HG02759 (cell line): ENCODE measurements at regions not wholly inside any gene's neighbourhood (a gene's known extent, or its start where the extent isn't known, plus 50 kb on each side); places are given as distances from the start of the nearest gene placed in this dataset.

Experiments
- ATAC-seq: cut with Tn5 transposase; IDR thresholded peaks from one replicate; pipeline ENCODE4 v1.9.1; 2021; ENCODE audit warnings: mild to moderate bottlenecking, moderate library complexity; ENCODE audit not compliant: unreplicated experiment

GRCh38 chr12:87119713-87120112 lies 863.5 kb upstream of the MGAT4C start:
- no peak for ATAC-seq

DNA sequence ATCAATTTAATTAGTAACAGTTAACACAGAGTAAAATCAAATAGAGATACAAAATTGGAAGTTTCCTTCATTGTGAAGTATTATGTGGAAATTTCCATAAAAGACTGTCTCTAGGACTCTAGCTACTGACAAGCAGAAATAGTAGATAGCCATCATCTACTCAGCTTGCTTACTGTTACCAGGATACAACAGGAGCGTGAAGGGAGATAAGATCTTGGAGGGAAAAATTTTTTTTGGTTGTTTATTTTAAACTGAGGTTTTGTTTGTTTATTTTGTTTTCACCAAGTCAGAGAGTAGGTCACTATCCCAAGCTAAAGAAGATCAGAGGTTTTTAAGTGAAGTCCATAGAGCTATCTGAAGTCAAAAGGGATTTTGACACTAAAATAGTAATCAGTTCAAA lies 861.3 kb upstream of the MGAT4C start:
- no peak for ATAC-seq

DNA sequence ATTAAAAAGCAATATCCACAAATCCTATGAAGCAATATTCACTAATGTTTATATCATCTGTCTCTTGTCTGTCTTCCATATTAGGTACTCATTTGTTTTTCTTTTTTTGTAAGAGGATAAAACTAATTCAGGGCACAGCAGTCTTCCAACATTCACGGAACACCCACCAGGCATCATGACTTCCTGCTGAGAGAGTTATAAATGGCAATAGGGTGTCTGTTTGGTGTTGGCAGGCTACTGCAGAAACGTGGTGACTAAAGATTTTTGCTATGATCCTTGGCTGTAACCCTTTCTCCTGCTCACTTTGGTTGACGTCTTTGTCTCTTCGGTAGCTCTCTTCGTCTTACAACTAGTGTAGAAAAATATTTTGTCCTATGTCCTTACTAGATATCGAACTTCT lies 860.6 kb upstream of the MGAT4C start:
- no peak for ATAC-seq

GRCh38 chr12:87112571-87113345 lies 856.6 kb upstream of the MGAT4C start:
- ATAC-seq = no peak

- no peak for ATAC-seq
Measured at GRCh38 chr12:87107766-87108165, 851.6 kb upstream of the MGAT4C start.

DNA sequence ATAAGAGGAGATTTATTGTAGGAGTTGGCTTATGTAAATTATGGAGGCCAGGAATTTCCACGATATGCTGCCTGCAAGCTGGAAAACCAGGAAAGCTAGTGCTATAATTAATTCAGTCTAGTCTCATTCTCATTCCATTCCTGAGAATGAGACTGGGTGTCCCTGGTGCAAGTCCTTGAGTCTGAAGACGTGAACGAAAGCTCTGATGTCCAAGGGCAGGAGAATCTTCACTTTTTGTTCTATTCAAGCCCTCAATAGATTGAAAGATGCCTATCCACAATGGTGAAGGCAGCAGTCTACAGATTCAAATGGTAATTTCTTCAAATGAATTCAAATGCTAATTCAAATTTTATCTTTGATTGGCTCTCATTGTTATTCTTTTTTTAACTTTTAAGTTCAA lies 851.1 kb upstream of the MGAT4C start:
- ATAC-seq = no peak

DNA sequence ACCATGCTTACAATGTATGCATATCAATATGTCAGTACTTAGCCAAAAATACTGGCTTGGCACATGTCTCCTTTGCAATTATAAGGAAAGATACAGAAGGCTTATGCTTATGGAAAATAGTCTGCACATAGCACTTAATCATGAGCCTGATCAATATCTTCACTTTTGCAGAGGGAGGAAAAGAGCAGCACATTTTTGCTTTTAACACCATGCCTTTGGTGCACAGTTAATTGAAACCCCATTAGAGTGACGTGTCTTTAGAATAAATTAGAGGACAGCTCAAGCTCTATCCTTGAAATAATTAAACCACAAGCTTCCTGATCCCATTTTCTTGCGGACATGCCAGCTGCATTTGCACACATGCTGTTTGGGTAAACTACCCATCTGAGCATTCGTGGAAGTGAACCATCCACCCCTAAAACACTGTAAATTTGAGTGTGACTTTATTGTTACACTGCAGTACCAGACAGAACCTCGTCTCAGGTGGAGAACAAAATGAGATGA lies 839.9 kb upstream of the MGAT4C start:
- no peak for ATAC-seq

GRCh38 chr12:87094356-87094755 lies 838.2 kb upstream of the MGAT4C start:
- no peak for ATAC-seq

DNA sequence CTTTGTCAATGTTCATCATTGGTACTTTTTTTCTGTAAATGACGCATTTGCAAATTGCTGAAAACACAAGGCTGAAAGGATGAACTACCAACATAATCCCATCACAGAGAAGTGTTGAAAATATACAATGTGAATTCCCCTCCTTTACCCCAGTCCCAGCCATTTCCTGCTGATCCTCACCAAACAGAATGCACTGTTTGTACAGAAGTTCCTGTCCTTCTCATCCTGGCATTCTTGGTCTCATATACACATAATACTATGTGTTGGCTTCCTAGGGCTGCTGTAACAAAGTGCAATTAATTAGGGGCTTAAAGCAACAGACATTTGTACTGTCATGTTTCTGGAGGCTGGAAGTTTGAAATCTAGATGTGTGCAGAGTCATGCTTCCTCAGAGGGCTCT lies 836.2 kb upstream of the MGAT4C start:
- ATAC-seq = no peak

DNA sequence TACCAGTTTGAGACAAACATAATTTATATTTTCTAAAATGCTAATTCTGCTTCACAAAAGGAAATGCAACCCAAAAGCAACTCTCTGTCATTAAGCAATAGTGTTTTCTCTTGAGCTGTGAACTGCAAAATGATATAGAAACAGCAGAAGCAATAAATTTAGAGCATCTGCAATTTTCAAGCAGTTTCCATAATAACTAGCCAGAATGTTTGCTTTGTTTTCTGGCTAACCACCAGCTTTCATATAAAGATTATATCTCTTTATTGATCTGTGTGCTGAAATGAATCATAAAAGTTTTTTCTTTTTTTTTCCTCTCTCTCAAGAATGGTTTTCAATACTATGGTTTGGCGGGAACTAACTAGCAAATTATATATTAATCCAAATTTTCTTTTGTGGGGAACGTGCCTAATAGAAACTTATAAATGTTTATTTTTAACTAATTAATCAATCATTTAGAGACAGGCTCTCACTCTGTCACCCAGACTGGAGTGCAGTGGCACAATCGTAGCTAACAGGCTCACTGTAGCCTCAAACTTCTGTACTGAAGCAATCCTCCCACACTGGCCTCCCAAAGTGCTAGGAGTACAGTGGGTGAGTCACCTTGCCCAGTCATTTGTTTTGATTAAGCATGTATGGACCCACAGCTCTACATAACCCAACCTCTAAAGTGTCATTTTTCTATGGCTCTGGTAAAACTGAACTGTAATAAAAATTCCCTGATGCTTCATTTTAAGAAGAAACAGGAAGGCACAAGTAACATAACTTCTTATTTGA lies 830.1 kb upstream of the MGAT4C start:
- no peak for ATAC-seq

DNA sequence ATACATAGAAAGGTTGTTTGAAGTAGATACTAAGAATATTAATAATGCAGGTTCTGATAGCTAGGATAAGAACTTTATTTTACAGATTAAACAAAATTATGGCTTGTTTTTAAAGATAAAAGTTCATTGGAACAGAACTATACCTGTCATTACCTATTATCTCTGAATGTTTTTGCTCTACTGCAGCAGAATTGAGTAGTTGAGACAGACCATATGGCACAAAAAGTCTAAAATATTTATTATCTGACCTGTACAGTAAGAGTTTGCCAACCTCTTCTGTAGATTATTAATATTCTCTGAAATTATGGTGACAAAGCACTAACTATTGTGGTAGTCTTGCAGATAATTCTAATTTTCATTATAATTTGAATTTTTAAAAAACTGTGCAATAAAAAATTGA lies 829.1 kb upstream of the MGAT4C start:
- no peak for ATAC-seq

DNA sequence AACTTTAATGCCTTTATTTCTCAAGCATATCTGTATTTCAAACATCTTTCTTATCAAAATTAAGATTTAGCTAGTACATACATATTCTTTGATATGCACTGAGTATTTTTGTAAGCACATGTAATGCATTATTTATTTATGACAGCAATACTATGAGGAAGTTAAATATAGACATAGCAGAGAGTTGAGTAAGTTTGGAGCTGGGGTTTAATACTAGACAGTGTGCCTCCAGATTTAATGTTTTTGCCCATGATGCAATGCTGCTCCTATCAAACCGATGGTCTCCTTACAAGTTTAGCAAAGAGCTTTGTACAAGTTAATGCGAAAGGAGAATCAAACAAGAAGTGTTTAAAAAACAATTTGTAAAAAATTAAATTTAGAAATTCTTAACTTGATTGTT lies 826.6 kb upstream of the MGAT4C start:
- no peak for ATAC-seq

GRCh38 chr12:87074781-87075180 lies 818.6 kb upstream of the MGAT4C start:
- ATAC-seq = no peak

DNA sequence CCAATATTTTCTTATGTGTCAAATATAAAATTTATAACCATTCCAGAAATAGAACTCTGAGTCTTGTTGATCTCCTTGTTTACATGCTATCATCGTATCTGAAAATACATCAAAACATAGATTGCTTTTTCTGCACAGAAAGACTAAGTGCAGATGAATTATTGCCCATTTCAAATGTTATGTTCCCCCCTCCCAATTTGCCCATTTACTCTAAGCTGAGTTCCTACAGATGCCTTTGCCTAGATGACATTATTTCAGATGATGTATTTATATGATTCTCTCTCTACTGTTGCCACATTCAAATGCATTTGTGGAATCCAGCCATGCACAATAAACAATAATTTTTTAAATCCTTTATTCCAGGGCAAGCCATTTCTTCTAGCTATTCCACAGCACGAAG lies 810.1 kb upstream of the MGAT4C start:
- no peak for ATAC-seq

DNA sequence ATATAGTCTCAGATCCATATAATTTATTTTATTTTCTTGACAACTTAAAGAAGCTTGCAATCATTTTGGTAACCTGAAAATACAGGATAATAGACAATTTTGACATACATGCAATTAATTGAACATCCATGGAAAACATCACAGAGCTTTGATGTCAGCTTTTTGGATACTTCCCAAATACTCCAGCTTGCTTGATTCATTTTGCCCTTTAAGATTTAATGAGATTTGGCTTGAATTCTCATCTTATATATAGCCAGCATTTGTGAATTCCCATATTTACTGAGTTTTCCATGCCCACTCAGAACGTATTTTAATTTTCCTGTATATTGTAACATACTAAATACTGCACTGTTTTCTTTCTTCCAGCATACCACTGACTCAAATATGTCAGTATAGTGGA lies 803.0 kb upstream of the MGAT4C start:
- no peak for ATAC-seq

DNA sequence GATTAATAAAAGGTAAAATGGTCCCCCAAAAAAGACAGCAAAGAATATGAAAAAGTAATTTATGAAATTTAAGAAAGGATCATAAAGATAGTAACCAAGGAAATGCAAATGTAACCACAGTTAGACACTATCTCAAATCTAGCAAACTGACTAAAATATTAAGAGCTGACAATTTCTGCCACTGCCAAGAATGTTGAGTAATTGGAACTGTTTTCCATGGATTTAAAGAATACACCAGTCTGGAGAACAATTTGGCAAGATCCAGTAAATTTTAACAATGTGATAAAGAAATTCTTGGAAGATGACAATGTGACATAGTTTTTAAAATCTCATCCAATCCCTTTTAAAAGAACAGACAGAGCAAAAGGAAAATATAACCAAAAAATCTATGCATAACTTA lies 798.0 kb upstream of the MGAT4C start:
- ATAC-seq = no peak

- no peak for ATAC-seq
Measured at GRCh38 chr12:87051621-87052020, 795.4 kb upstream of the MGAT4C start.

GRCh38 chr12:87047691-87048090 lies 791.5 kb upstream of the MGAT4C start:
- no peak for ATAC-seq

- no peak for ATAC-seq
Measured at GRCh38 chr12:87039536-87039935, 783.3 kb upstream of the MGAT4C start.

- no peak for ATAC-seq
Measured at GRCh38 chr12:87038098-87038497, 781.9 kb upstream of the MGAT4C start.

GRCh38 chr12:87025976-87026375 lies 769.8 kb upstream of the MGAT4C start:
- ATAC-seq = no peak

DNA sequence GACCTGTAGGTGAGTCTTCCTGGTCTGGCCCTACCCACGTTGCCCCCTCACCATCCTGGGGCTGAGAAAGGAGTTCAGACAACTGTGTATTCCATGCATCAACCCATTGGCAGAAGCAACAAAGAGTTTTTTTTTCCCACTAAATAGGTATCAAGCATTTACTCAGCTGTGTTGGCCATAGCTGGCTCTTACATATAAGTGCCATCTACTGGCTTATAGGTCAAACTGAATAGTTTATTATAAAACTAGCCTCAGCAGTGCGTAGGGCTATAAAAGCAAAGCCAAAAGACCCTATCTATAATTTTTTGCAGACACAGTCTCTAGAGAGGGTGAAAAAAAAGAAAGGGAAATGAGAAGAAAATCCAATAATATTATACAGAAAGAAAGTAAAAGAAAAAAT lies 765.2 kb upstream of the MGAT4C start:
- no peak for ATAC-seq
